ENCODE measurements at regions not wholly inside any gene's neighbourhood (a gene's known extent, or its start where the extent isn't known, plus 50 kb on each side); places are given as distances from the start of the nearest gene placed in this dataset.

DNA sequence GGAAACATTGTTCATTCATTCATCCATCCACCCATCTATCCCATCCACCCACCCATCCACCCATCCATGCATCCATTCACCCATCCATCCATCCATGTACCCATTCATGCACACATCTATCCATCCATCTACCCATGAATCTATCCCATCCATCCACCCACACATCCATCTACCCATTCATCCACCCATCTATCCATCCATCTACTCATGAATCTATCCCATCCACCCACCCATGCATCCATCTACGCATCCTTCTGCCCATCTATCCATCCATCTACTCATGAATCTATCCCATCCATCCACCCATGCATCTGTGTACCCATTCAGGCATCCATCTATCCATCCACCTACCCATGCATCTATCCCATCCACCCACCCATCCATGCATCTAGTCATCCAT lies 51.6 kb upstream of the URI1 start:
- Histone ChIP-seq H3K27ac (ENCODE audit: low read depth in 1 of 2, low read length in 1 of 2) (no peak overlapping the region), H3K27me3 (ENCODE audit: control insufficient read depth in 3 of 3, insufficient read depth in 3 of 3, low read length in 2 of 3) (no peaks in the 10 kb centered on the region), H3K36me3 (ENCODE audit: control insufficient read depth in 4 of 4, insufficient read depth in 4 of 4, low read length in 4 of 4) (no peaks in the 10 kb centered on the region), H3K9ac (ENCODE audit: insufficient read depth in 1 of 2, low read length in 2 of 2) (no peak overlapping the region), H3K4me3 (no peak overlapping the region), H3K9me3 (ENCODE audit: control insufficient read depth in 4 of 4, insufficient read depth in 3 of 4, low read length in 3 of 4) (no peaks in the 10 kb centered on the region), H3K4me1 (ENCODE audit: control insufficient read depth in 5 of 5, insufficient read depth in 5 of 5, low read length in 5 of 5) (peaks cover 0 to 4% (median 0%) of the 10 kb centered on the region in 5 donors)
- WGBS, 2 donors = 98 to 100% methylated on average over 1 of the region's 1 CpG
- TF ChIP-seq, protein P1, sequence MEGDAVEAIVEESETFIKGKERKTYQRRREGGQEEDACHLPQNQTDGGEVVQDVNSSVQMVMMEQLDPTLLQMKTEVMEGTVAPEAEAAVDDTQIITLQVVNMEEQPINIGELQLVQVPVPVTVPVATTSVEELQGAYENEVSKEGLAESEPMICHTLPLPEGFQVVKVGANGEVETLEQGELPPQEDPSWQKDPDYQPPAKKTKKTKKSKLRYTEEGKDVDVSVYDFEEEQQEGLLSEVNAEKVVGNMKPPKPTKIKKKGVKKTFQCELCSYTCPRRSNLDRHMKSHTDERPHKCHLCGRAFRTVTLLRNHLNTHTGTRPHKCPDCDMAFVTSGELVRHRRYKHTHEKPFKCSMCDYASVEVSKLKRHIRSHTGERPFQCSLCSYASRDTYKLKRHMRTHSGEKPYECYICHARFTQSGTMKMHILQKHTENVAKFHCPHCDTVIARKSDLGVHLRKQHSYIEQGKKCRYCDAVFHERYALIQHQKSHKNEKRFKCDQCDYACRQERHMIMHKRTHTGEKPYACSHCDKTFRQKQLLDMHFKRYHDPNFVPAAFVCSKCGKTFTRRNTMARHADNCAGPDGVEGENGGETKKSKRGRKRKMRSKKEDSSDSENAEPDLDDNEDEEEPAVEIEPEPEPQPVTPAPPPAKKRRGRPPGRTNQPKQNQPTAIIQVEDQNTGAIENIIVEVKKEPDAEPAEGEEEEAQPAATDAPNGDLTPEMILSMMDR (IDR thresholded peaks at IDR 0.05; ENCODE audit: control extremely low read depth, extremely low read depth) = no peak
- ATAC-seq (ENCODE audit: insufficient read depth, low FRiP score) (no peak), DNase-seq (no peak)

Measured in lung (tissue), 11 donors.